Duodenal mucosa (tissue), 2 donors: ENCODE measurements at regions not wholly inside any gene's neighbourhood (a gene's known extent, or its start where the extent isn't known, plus 50 kb on each side); places are given as distances from the start of the nearest gene placed in this dataset.

Experiments used
- H3K27ac ChIP-seq: one replicate; pipeline ENCODE4 v1.7.0; 2013; ENCODE audit warnings: low read depth, low read length
- H3K27me3 ChIP-seq, 2 donors: one replicate each; pipeline ENCODE4 v1.7.0; 2013; ENCODE audit warnings: low read length in 2 of 2, control low read depth in 1 of 2; ENCODE audit not compliant: insufficient read depth in 2 of 2, control insufficient read depth in 1 of 2
- H3K36me3 ChIP-seq, 2 donors: one replicate each; pipeline ENCODE4 v1.7.0; 2013; ENCODE audit warnings: low read length in 2 of 2, control low read depth in 1 of 2; ENCODE audit not compliant: insufficient read depth in 2 of 2, control insufficient read depth in 1 of 2
- H3K4me1 ChIP-seq, 2 donors: one replicate each; pipeline ENCODE4 v1.7.0; 2013; ENCODE audit warnings: low read length in 2 of 2, control low read depth in 1 of 2; ENCODE audit not compliant: insufficient read depth in 2 of 2, control insufficient read depth in 1 of 2
- H3K4me3 ChIP-seq, 2 donors: one replicate each; pipeline ENCODE4 v1.7.0; 2013; ENCODE audit warnings: low read length in 2 of 2, low read depth in 1 of 2
- H3K9ac ChIP-seq, 2 donors: one replicate each; pipeline ENCODE4 v1.7.0; 2013; ENCODE audit warnings: low read length in 2 of 2, low read depth in 1 of 2
- H3K9me3 ChIP-seq, 2 donors: one replicate each; pipeline ENCODE4 v1.7.0; 2013; ENCODE audit warnings: low read length in 2 of 2, control low read depth in 1 of 2; ENCODE audit not compliant: control insufficient read depth in 1 of 2

GRCh38 chr2:147099845-147100244, 745.0 kb upstream of the ACVR2A start:
- H3K9ac ChIP-seq: no peak overlapping the region
- no peaks in the 10 kb centered on the region for H3K9me3 ChIP-seq
- no peaks in the 10 kb centered on the region for H3K27me3 ChIP-seq
- H3K27ac ChIP-seq: no peak overlapping the region
- H3K36me3 ChIP-seq: no peaks in the 10 kb centered on the region
- H3K4me3 ChIP-seq: no peak overlapping the region
- H3K4me1 ChIP-seq: no peaks in the 10 kb centered on the region

- no peak overlapping the region for H3K4me3 ChIP-seq
- no peaks in the 10 kb centered on the region for H3K36me3 ChIP-seq
- H3K27me3 ChIP-seq: no peaks in the 10 kb centered on the region
- H3K27ac ChIP-seq: no peak overlapping the region
- no peaks in the 10 kb centered on the region for H3K9me3 ChIP-seq
- H3K9ac ChIP-seq: no peak overlapping the region
- no peaks in the 10 kb centered on the region for H3K4me1 ChIP-seq
These were observed 745.9 kb upstream of the ACVR2A start for GRCh38 chr2:147098940-147099339.

- no peaks in the 10 kb centered on the region for H3K9me3 ChIP-seq
- no peak overlapping the region for H3K4me3 ChIP-seq
- H3K4me1 ChIP-seq: no peaks in the 10 kb centered on the region
- no peaks in the 10 kb centered on the region for H3K27me3 ChIP-seq
- no peak overlapping the region for H3K9ac ChIP-seq
- no peaks in the 10 kb centered on the region for H3K36me3 ChIP-seq
- H3K27ac ChIP-seq: no peak overlapping the region
These were observed 747.1 kb upstream of the ACVR2A start for GRCh38 chr2:147097747-147098146.

- Histone ChIP-seq H3K9me3 (no peaks in the 10 kb centered on the region), H3K36me3 (no peaks in the 10 kb centered on the region), H3K4me1 (no peaks in the 10 kb centered on the region), H3K27ac (no peak overlapping the region), H3K27me3 (no peaks in the 10 kb centered on the region), H3K9ac (no peak overlapping the region), H3K4me3 (no peak overlapping the region)
These were observed 748.2 kb upstream of the ACVR2A start for GRCh38 chr2:147096671-147097070.

- no peak overlapping the region for H3K4me3 ChIP-seq
- no peaks in the 10 kb centered on the region for H3K4me1 ChIP-seq
- no peak overlapping the region for H3K9ac ChIP-seq
- no peaks in the 10 kb centered on the region for H3K36me3 ChIP-seq
- H3K27ac ChIP-seq: no peak overlapping the region
- H3K27me3 ChIP-seq: no peaks in the 10 kb centered on the region
- H3K9me3 ChIP-seq: no peaks in the 10 kb centered on the region
These were observed 749.5 kb upstream of the ACVR2A start for GRCh38 chr2:147095376-147095775.

- H3K27me3 ChIP-seq: no peaks in the 10 kb centered on the region
- H3K4me1 ChIP-seq: no peaks in the 10 kb centered on the region
- H3K4me3 ChIP-seq: no peak overlapping the region
- no peaks in the 10 kb centered on the region for H3K9me3 ChIP-seq
- no peaks in the 10 kb centered on the region for H3K36me3 ChIP-seq
- H3K9ac ChIP-seq: no peak overlapping the region
- H3K27ac ChIP-seq: no peak overlapping the region
These were observed 750.8 kb upstream of the ACVR2A start for GRCh38 chr2:147094077-147094476.

- Histone ChIP-seq H3K4me3 (no peak overlapping the region), H3K9ac (no peak overlapping the region), H3K4me1 (no peaks in the 10 kb centered on the region), H3K27ac (no peak overlapping the region), H3K9me3 (no peaks in the 10 kb centered on the region), H3K27me3 (no peaks in the 10 kb centered on the region), H3K36me3 (no peaks in the 10 kb centered on the region)
These were observed 752.6 kb upstream of the ACVR2A start for GRCh38 chr2:147092266-147092665.

- Histone ChIP-seq H3K4me3 (no peak overlapping the region), H3K27me3 (no peaks in the 10 kb centered on the region), H3K36me3 (no peaks in the 10 kb centered on the region), H3K9ac (no peak overlapping the region), H3K27ac (no peak overlapping the region), H3K9me3 (no peaks in the 10 kb centered on the region), H3K4me1 (no peaks in the 10 kb centered on the region)
These were observed 753.4 kb upstream of the ACVR2A start for GRCh38 chr2:147091448-147091847.

- H3K4me3 ChIP-seq: no peak overlapping the region
- no peaks in the 10 kb centered on the region for H3K4me1 ChIP-seq
- H3K9ac ChIP-seq: no peak overlapping the region
- H3K27me3 ChIP-seq: no peaks in the 10 kb centered on the region
- no peaks in the 10 kb centered on the region for H3K9me3 ChIP-seq
- H3K36me3 ChIP-seq: no peaks in the 10 kb centered on the region
- no peak overlapping the region for H3K27ac ChIP-seq
These were observed 756.0 kb upstream of the ACVR2A start for GRCh38 chr2:147088871-147089270.

- Histone ChIP-seq H3K9me3 (no peaks in the 10 kb centered on the region), H3K4me1 (peaks cover 0 to 6% of the 10 kb centered on the region in 2 donors), H3K27me3 (no peaks in the 10 kb centered on the region), H3K9ac (no peak overlapping the region), H3K36me3 (no peaks in the 10 kb centered on the region), H3K27ac (no peak overlapping the region), H3K4me3 (no peak overlapping the region)
These were observed 758.1 kb upstream of the ACVR2A start for GRCh38 chr2:147086715-147087114.

GRCh38 chr2:147083664-147084063, 761.2 kb upstream of the ACVR2A start:
- no peak overlapping the region for H3K27ac ChIP-seq
- H3K9me3 ChIP-seq: no peaks in the 10 kb centered on the region
- H3K36me3 ChIP-seq: no peaks in the 10 kb centered on the region

More at GRCh38 chr2:147083664-147084063, 761.2 kb upstream of the ACVR2A start:
- Histone ChIP-seq H3K9ac (no peak overlapping the region), H3K27me3 (no peaks in the 10 kb centered on the region), H3K4me3 (no peak overlapping the region), H3K4me1 (peaks cover 0 to 6% of the 10 kb centered on the region in 2 donors)
